ENCODE measurements at regions not wholly inside any gene's neighbourhood (a gene's known extent, or its start where the extent isn't known, plus 50 kb on each side); places are given as distances from the start of the nearest gene placed in this dataset.
A peak's percentile ranks its signal among the peaks of the same experiment; 100 is the strongest.

DNA sequence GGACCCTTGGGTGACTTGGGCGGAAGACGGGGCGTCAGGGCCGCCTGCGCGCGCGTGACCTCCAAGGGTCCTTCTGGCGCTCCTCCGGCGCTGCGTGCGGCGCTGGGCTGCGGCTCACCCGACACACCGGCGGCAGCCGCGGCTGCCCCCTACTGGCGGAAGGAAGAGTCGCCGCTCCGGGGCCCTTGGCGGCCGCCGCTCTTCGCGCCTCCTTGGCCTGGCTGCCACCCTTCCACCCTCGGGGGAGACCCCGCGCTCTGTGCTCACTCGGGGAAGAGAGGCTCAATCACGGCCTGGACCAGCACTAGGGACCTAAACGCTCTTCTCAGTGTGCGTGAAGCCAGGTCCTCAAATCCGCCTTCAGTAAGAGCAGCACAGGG is 89.7 kb downstream of the DMRTA2 start (continued):
- TF ChIP-seq MYBL2 (IDR thresholded peaks at IDR 0.05; ENCODE audit: low read depth) (no peak), MYBL2 (CRISPR knock-in tag; IDR thresholded peaks at IDR 0.05; ENCODE audit: borderline replicate concordance) (no peak), MYC (IDR thresholded peaks at IDR 0.05; ENCODE audit: low read depth, low read length) (peak; percentile 33; the same call in 1 of the 2 replicates), MYC (CRISPR knock-in tag; IDR thresholded peaks at IDR 0.05; ENCODE audit: borderline replicate concordance, low read depth) (no peak), MCM3 (IDR thresholded peaks at IDR 0.05) (no peak), ZNF12 (CRISPR knock-in tag; IDR thresholded peaks at IDR 0.05) (no peak), SMC3 (conservative IDR thresholded peaks at IDR 0.05; ENCODE audit: insufficient read depth, low read depth, low read length) (peak; percentile 53; the same call in 1 of the 2 replicates), SRSF9 (IDR thresholded peaks at IDR 0.05; ENCODE audit: borderline replicate concordance, low read depth, low read length) (no peak), ATF6 (CRISPR knock-in tag; IDR thresholded peaks at IDR 0.05) (peak; percentile 60; the same call in 1 of the 2 replicates), CCNT2 (IDR thresholded peaks at IDR 0.05; ENCODE audit: borderline replicate concordance, extremely low read depth, insufficient read length, low read depth, low read length) (peak; percentile 20), ZBTB11 (CRISPR knock-in tag; IDR thresholded peaks at IDR 0.05) (peak in 1 of 3 experiments; percentile 15; a peak in 1 of 6 replicates), STAG1 (CRISPR knock-in tag; IDR thresholded peaks at IDR 0.05; ENCODE audit: borderline replicate concordance) (peak; percentile 43; the same call in 1 of the 2 replicates)
- TF ChIP-seq, protein P1, sequence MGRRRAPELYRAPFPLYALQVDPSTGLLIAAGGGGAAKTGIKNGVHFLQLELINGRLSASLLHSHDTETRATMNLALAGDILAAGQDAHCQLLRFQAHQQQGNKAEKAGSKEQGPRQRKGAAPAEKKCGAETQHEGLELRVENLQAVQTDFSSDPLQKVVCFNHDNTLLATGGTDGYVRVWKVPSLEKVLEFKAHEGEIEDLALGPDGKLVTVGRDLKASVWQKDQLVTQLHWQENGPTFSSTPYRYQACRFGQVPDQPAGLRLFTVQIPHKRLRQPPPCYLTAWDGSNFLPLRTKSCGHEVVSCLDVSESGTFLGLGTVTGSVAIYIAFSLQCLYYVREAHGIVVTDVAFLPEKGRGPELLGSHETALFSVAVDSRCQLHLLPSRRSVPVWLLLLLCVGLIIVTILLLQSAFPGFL (CRISPR knock-in tag; IDR thresholded peaks at IDR 0.05) = 0 out of 2 replicates have a peak, but pooled peaks have one; percentile 1
- TF ChIP-seq, protein P2, sequence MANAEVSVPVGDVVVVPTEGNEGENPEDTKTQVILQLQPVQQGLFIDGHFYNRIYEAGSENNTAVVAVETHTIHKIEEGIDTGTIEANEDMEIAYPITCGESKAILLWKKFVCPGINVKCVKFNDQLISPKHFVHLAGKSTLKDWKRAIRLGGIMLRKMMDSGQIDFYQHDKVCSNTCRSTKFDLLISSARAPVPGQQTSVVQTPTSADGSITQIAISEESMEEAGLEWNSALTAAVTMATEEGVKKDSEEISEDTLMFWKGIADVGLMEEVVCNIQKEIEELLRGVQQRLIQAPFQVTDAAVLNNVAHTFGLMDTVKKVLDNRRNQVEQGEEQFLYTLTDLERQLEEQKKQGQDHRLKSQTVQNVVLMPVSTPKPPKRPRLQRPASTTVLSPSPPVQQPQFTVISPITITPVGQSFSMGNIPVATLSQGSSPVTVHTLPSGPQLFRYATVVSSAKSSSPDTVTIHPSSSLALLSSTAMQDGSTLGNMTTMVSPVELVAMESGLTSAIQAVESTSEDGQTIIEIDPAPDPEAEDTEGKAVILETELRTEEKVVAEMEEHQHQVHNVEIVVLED (CRISPR knock-in tag; IDR thresholded peaks at IDR 0.05) = 0 out of 2 replicates have a peak, but pooled peaks have one; percentile 35
